GM18858 (cell line): ENCODE measurements at regions not wholly inside any gene's neighbourhood (a gene's known extent, or its start where the extent isn't known, plus 50 kb on each side); places are given as distances from the start of the nearest gene placed in this dataset.
"Not testable (repeated sequence)": the region's sequence is repeated elsewhere in the genome, so short reads cannot be mapped to it uniquely, and the experiment has no call there.

Experiments used
- ATAC-seq: cut with Tn5 transposase; IDR thresholded peaks from one replicate; pipeline ENCODE4 v1.9.1; 2021; ENCODE audit not compliant: unreplicated experiment

- ATAC-seq: no peak
Observed at GRCh38 chr13:30072818-30073186, 222.4 kb upstream of the UBL3 start.

DNA sequence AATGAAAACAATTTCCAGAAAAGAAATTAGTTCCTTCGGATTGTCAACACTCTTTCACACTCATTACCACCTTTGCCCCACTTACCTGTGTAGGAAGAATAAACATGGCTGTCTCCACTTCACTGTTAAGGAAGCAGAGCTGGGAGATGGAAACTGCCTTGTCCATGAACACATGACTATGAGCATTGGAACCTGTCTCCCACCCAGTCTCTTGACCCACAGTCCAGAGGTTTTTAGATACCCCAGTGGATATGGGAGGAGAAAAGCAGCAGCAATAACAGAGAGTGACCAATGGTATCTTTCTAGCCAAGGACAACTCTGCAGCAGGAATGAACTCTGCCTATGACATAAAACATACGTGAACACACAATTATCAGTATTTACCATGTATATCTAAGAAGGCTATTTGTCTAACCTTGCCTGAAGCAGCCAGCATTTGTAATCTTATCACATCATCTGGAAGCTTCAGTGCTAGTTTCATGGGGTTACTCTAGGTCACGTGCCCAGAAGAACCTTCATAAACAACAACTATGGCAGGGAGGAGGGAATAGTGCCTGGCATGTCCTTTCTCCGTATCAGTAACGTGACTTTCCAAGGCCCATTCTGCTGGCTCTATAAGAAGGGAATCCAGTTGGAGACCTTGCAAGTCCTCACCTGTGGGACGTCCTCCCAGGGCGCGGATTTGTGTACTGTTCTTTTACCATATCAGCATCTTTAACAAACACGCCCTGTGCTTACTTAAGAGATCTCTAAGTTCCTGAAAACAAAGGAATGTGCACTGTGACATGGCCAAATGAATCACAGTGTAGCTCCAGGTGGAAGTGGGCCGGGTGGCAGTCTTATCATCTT lies 221.8 kb upstream of the UBL3 start:
- ATAC-seq: no peak

DNA sequence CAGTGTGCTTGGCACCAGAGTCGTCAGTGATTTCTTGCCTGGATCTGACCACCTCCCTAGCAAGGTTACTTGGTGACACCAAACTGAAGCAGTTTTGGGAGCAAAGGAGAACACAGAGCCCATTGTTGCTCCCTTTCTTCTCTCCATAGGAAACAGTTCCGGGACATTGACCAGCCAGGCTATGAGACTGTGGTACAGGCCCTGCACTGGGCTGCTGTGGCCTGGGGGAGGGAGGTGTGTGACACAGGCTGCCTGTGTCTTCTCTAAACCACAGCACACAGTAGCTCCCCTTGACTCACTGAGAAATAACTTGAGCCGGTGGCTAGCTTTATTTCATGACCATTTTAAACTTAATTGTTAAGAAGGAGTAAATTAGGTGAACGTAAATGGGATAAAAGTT lies 214.8 kb upstream of the UBL3 start:
- no peak for ATAC-seq

DNA sequence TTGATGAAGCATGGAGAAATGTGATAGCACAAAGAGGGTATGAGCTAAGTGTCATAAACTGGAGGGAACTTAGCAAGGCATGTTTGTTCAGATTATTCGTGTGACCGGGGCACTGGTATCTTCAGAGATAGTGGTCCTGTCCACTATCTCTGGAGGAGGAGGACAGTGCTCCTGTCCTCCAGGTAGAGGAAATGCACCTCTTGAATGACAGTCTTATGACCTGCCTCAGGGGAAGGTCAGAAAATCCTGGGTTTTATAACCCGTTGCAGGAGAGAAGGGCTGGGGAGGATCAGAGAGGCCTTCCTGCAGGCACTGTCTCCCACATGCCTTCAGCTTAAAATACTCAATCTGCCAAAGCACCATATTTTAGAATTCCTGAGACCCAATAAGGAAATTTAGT lies 213.5 kb upstream of the UBL3 start:
- no peak for ATAC-seq

DNA sequence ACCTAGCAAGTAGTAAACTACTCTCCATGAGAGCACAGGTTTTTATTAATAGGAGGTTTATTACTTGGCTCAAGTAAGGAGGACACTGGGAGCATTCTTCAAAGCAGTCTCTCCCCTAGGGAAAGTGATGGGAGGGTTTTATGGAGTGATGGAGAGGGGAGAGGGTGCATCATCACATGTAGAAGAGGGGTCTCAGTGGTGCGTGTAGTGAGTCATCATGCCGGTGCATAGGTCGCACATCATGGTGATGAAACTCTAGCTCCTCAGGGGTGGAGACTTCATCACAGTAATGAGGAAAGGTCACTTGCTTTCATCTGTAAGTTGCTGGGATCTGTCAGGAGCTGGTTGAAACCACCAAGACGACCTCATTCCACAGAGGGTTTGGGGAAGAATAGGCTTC lies 210.8 kb upstream of the UBL3 start:
- ATAC-seq: no peak

GRCh38 chr13:30058429-30058828 lies 208.0 kb upstream of the UBL3 start:
- no peak for ATAC-seq

DNA sequence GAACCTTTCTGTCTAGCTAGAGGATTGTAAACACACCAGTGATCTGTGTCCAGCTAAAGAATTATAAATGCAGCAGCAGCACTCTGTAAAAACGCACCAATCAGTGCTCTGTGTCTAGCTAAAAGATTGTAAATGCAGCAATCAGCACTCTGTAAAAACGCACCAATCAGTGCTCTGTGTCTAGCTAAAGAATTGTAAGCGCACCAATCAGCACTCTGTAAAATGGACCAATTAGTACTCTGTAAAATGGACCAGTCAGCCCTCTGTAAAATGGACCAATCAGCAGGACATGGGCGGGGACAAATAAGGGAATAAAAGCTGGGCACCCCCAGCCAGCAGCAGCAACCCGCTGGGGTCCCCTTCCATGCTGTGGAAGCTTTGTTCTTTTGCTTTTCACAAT lies 204.1 kb upstream of the UBL3 start:
- ATAC-seq: not testable (repeated sequence)

DNA sequence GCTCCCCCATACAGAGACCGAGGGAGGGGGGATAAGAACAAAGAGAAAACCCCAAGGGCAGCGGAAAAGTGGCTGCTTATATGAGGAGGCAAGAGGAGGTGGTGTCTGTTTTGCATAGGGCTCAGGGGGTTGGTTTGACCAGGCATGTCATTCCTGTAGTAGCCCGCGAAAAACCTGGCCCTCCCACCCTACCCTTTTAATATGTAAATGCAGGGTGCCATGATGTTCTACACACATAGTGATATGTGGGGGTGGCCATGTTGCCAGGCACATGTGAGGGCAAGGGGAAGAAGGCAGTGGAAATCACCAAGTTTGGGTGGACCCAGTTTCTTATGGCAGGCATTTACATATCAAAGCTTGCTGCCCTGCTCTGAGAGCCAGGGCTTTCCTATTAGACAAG lies 203.5 kb upstream of the UBL3 start:
- no peak for ATAC-seq

DNA sequence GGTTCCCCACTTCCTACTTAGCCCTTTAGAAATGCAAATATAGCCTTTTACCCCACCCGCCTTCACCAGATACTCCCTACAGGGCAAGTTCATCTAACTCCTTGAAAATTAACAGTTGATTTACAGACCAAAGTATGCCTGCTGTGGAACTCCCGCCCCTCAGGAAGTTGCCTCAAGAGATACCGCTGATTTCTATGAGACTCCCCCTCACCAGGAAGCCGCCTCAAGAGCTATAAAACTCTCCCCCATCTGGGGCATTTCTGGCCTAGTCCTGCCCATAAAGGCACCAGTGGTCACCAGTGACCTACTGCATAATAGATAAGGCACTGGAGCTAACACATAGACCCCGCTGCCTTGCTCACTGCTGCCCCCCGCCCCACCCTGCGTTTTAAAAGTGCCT lies 201.7 kb upstream of the UBL3 start:
- ATAC-seq: no peak

DNA sequence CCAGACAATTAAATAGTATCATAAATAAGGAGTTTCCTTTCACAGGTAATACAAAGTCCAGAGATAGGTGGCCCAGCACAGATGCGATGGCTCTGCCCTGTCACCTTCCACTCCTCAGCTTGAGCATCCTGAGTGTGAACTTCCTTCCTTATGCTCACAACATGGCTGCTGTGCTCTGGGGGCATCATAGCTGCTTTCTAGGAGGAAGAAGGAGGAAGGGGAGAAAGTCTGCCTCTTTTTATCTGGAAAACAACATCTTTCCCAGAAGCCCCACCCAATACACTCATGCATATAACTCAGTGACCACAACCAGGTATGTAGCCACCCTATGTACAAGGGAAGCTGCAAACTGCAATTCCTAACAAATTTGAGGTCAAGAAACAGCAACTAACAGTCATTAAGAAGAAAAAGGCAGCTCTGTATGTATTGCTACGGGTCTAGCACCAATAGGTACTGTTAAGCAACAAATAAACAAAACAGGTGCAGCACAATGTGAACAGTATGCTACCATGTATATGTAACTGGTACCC lies 201.2 kb upstream of the UBL3 start:
- ATAC-seq: no peak

DNA sequence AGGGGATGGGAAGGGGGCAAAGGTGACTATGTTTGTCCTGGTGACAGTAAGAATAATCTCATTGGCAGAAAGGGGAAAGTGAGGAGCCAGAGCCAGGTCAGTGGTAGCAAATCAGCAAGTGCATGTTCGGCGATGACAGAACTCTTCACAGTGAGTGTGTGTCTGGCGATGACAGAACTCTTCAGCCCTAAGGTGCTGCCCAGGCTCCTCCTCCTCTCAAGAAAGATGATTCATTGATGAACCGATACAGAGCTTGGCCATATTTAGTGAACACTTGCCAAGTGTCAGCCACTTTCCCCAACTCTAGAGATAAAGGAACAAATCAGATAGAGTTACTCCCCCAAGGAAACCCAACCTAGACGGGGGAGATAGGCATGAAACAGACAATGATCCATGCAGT lies 199.3 kb upstream of the UBL3 start:
- ATAC-seq: no peak

DNA sequence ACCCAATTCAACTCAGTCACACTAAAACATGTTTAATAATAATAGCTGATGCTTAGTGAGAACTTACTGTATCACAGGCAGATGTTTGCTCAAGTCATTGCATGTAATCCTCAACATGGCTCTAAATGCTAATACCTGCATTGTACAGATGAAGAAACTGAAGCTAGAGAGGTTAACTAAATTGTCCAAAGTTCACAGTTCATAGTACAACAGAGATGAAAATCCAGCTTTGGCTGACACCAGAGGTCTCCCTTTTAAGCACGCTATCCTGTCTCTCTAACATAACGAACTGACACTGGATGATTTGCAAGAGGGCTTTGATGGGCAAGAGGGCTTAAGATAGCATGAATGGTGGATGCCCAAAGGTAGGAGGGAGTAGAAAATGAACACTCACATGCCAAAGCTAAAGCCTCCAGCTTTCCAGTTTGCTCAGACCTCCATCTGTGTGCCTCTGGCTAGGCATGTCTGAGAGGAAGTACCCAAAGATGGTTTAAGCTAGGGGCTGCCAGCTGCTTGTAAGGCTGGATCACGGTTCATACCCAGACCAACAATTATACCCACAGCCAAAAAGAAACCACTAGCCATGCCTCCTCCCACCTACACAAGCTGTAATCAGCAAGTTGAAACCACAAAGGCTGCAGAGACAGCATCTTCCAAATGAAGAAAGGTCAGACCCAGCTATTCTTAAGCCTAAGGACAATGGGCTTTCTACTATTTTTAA lies 196.9 kb upstream of the UBL3 start:
- no peak for ATAC-seq

- no peak for ATAC-seq
Observed at GRCh38 chr13:30045916-30046704, 195.7 kb upstream of the UBL3 start.

GRCh38 chr13:30044932-30045331 lies 194.5 kb upstream of the UBL3 start:
- ATAC-seq: no peak

DNA sequence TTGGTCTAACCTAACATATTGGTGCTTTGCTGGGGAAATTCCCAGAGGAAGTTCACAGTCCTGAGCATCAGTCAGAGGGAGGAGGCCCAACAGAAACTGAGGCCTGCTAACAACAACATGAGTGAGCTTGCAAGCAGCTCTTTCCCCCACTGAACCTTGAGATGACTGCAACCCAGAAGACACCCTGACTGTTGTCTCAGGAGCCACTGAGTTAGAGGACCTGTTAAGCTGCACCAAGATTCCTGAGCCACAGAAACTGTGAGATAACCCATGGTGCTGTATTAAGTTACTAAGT lies 193.2 kb upstream of the UBL3 start:
- ATAC-seq: no peak

- no peak for ATAC-seq
Observed at GRCh38 chr13:30042891-30043630, 192.6 kb upstream of the UBL3 start.

DNA sequence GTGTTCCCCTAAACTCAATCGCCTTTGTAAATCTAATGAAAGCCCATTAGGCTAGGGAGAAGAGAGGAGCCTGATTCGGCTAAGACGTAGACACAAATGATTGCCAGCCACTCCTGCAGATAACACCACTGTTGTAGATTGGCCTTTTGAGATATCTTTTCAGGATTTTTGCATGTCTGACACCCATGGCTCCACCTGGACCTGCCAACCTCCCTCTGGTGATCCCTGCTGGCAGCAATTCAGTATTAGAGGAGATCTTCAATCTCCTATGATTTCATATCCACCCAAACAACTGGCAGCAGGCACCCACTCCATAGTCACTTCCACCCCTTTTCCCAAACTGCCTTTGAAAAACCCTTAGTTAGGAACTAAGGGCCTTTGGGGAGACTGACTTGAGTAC lies 191.9 kb upstream of the UBL3 start:
- no peak for ATAC-seq

GRCh38 chr13:30039511-30039911 lies 189.1 kb upstream of the UBL3 start:
- ATAC-seq: no peak

GRCh38 chr13:30038884-30039283 lies 188.5 kb upstream of the UBL3 start:
- no peak for ATAC-seq

- ATAC-seq: no peak
Observed at GRCh38 chr13:30037766-30038165, 187.3 kb upstream of the UBL3 start.

DNA sequence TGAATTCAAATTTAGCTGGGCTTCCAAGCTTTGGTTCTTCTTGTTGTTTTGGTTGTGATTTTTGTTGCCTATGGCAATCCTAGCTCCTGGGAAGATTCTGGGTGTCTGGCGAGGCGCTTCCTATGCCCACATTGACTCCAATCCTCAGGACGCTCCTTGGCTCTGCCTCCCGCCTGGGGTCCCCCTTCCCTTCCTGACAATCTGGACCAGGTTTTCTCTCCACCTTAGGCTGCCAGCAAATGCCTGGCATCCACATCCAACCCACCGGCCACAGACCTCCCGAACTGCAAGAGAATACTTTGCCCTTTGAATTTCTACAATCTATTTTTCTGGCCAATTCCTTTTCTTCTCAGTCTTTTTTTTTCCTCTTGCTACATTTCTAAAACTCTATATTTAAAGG lies 186.9 kb upstream of the UBL3 start:
- no peak for ATAC-seq
